DOHH2 (cell line): ENCODE measurements at regions not wholly inside any gene's neighbourhood (a gene's known extent, or its start where the extent isn't known, plus 50 kb on each side); places are given as distances from the start of the nearest gene placed in this dataset.
"Not testable (repeated sequence)": the region's sequence is repeated elsewhere in the genome, so short reads cannot be mapped to it uniquely, and the experiment has no call there.

Experiments
- H3F3A ChIP-seq: fragments of 200-600 bp; sonication (generic), shearing (Covaris generic); 2 replicates; pipeline ENCODE4 v1.6.0; 2016; ENCODE audit warnings: antibody characterized with exemption, mild to moderate bottlenecking; ENCODE audit not compliant: control insufficient read depth, insufficient read depth
- H3K27ac ChIP-seq: fragments of 200-600 bp; sonication (generic); 2 replicates; pipeline ENCODE4 v1.5.1; 2014; ENCODE audit warnings: low read depth, mild to moderate bottlenecking, low read length, moderate library complexity
- H3K27me3 ChIP-seq: fragments of 200-600 bp; sonication (generic); 2 replicates; pipeline ENCODE4 v1.6.1; 2014; ENCODE audit warnings: mild to moderate bottlenecking, low read length, mixed read lengths; ENCODE audit not compliant: control insufficient read depth
- H3K36me3 ChIP-seq: fragments of 200-600 bp; sonication (generic); 2 replicates; pipeline ENCODE4 v1.6.1; 2014; ENCODE audit warnings: mild to moderate bottlenecking, low read length, moderate library complexity, mixed read lengths; ENCODE audit not compliant: control insufficient read depth
- H3K4me1 ChIP-seq: fragments of 200-600 bp; sonication (generic); 2 replicates; pipeline ENCODE4 v1.6.1; 2014; ENCODE audit warnings: mild to moderate bottlenecking, low read length, mixed read lengths; ENCODE audit not compliant: control insufficient read depth
- H3K4me2 ChIP-seq: fragments of 200-600 bp; sonication (generic); 2 replicates; pipeline ENCODE4 v1.6.0; 2014; ENCODE audit warnings: mild to moderate bottlenecking, low read length, moderate library complexity
- H3K4me3 ChIP-seq: fragments of 200-600 bp; sonication (generic); 2 replicates; pipeline ENCODE4 v1.5.1; 2014; ENCODE audit warnings: mild to moderate bottlenecking, low read length, mixed read lengths
- H3K79me2 ChIP-seq: fragments of 200-600 bp; sonication (generic); 2 replicates; pipeline ENCODE4 v1.6.1; 2014; ENCODE audit warnings: mild to moderate bottlenecking, low read length, mixed read lengths; ENCODE audit not compliant: control insufficient read depth
- H3K9me2 ChIP-seq: fragments of 200-600 bp; sonication (generic); replicated peaks from 2 replicates; pipeline ENCODE4 v1.6.1; 2014; ENCODE audit warnings: mild to moderate bottlenecking, low read length, mixed read lengths; ENCODE audit not compliant: control insufficient read depth
- H3K9me3 ChIP-seq: fragments of 200-600 bp; sonication (generic); 2 replicates; pipeline ENCODE4 v1.6.1; 2014; ENCODE audit warnings: antibody characterized with exemption, low read length, mixed read lengths; ENCODE audit not compliant: control insufficient read depth, insufficient read depth
- H4K20me1 ChIP-seq: fragments of 200-600 bp; sonication (generic); 2 replicates; pipeline ENCODE4 v1.6.0; 2014; ENCODE audit warnings: low read depth, mild to moderate bottlenecking, antibody characterized with exemption, low read length, moderate library complexity; ENCODE audit not compliant: control insufficient read depth, insufficient read depth
- CTCF ChIP-seq: fragments of 200-600 bp; sonication (generic); IDR thresholded peaks from one replicate; pipeline ENCODE4 v1.5.1; 2014; ENCODE audit warnings: antibody characterized with exemption, mild to moderate bottlenecking, low read depth, low read length; ENCODE audit not compliant: poor library complexity, severe bottlenecking
- EZH2phosphoT487 ChIP-seq: fragments of 200-600 bp; sonication (generic); IDR thresholded peaks from 2 replicates; pipeline ENCODE4 v1.6.1; 2017; ENCODE audit warnings: borderline replicate concordance, mild to moderate bottlenecking, antibody characterized with exemption, low read length, moderate library complexity, mixed read lengths

DNA sequence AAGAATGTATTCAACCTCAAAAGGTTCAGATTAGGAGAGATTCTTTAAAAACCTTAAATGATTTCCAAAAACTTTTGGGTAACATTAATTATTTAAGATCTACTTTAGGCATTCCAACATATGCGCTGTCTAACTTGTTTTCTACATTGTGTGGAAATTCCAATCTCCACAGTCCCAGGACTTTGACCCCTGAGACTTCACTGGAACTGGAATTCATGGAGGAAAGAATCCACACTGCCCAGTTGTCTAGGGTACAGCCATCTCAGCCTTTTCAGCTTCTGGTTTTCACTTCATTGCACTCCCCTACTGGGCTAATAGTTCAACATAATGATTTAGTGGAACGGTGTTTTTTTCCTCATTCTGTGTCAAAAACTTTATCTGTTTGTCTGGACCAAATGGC lies 161.5 kb downstream of the IER5 start:
- Histone ChIP-seq H3F3A (no peaks in the 10 kb centered on the region), H4K20me1 (no peaks in the 10 kb centered on the region), H3K4me1 (no peaks in the 10 kb centered on the region), H3K4me3 (no peak overlapping the region), H3K27me3 (no peaks in the 10 kb centered on the region), H3K27ac (no peak overlapping the region), H3K36me3 (no peaks in the 10 kb centered on the region), H3K9me2 (no peaks in the 10 kb centered on the region), H3K9me3 (no peaks in the 10 kb centered on the region; the same call in 1 of the 2 replicates), H3K4me2 (no peak overlapping the region), H3K79me2 (no peaks in the 10 kb centered on the region)
- TF ChIP-seq CTCF (no peak), EZH2phosphoT487 (no peak)

- Histone ChIP-seq H3K27ac (no peak overlapping the region), H3K4me3 (no peak overlapping the region), H3K36me3 (no peaks in the 10 kb centered on the region), H4K20me1 (no peaks in the 10 kb centered on the region), H3K4me1 (no peaks in the 10 kb centered on the region), H3K79me2 (no peaks in the 10 kb centered on the region), H3K9me3 (peaks cover 3% of the 10 kb centered on the region; the same call in 1 of the 2 replicates), H3F3A (no peaks in the 10 kb centered on the region), H3K27me3 (no peaks in the 10 kb centered on the region), H3K4me2 (no peak overlapping the region), H3K9me2 (no peaks in the 10 kb centered on the region)
- no peak for TF ChIP-seq EZH2phosphoT487
These were observed 162.7 kb downstream of the IER5 start for GRCh38 chr1:181251001-181251712.

- Histone ChIP-seq H3K79me2 (no peaks in the 10 kb centered on the region), H4K20me1 (no peaks in the 10 kb centered on the region), H3K9me3 (peaks cover 3% of the 10 kb centered on the region; the same call in 1 of the 2 replicates), H3F3A (no peaks in the 10 kb centered on the region), H3K4me1 (no peaks in the 10 kb centered on the region), H3K4me3 (no peak overlapping the region), H3K4me2 (no peak overlapping the region), H3K27ac (no peak overlapping the region), H3K36me3 (no peaks in the 10 kb centered on the region), H3K9me2 (no peaks in the 10 kb centered on the region), H3K27me3 (no peaks in the 10 kb centered on the region)
- TF ChIP-seq CTCF (no peak), EZH2phosphoT487 (no peak)
These were observed 163.2 kb downstream of the IER5 start for GRCh38 chr1:181251713-181252075.

DNA sequence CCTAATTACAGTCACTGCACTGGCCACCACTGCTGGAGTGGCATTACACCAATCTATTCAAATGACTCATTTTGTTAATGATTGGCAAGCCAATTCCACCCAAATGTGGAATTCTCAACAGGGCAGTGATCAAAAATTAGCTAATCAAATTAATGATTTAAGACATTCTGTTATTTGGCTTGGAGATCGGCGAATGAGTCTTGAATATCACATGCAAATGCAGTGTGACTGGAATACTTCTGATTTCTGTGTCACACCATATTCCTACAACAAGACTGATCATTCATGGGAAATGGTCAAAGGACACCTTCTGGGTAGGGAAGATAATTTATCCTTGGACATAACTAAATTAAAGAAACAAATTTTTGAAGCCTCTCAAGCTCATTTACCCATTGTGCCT lies 165.1 kb downstream of the IER5 start:
- not testable (repeated sequence) for H3K4me1 ChIP-seq, H3K36me3 ChIP-seq, H4K20me1 ChIP-seq, H3K27ac ChIP-seq, H3K9me2 ChIP-seq, H3K4me3 ChIP-seq, H3K9me3 ChIP-seq, H3K4me2 ChIP-seq, H3F3A ChIP-seq, H3K79me2 ChIP-seq, H3K27me3 ChIP-seq
